ENCODE measurements at regions not wholly inside any gene's neighbourhood (a gene's known extent, or its start where the extent isn't known, plus 50 kb on each side); places are given as distances from the start of the nearest gene placed in this dataset.

DNA sequence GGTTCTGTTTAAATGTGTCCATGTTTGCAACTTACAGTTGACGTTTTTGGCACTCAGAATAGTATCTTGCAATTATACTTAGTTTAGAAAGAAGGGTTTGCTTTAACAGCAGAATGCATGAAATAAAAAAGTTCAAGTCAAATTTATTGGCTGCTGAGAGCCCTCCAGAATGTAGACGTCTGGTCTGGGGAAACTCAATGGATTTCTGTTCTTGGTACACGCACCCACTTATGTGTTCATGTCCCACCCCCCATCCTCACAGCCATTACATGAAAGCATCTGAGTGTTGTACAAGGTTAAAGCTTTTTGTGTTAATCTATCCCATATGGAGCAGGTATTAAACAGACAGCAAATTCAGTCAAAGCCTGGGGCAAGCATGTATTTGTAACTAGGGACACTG lies 219.5 kb downstream of the SOX11 start:
- TF ChIP-seq, protein P1, sequence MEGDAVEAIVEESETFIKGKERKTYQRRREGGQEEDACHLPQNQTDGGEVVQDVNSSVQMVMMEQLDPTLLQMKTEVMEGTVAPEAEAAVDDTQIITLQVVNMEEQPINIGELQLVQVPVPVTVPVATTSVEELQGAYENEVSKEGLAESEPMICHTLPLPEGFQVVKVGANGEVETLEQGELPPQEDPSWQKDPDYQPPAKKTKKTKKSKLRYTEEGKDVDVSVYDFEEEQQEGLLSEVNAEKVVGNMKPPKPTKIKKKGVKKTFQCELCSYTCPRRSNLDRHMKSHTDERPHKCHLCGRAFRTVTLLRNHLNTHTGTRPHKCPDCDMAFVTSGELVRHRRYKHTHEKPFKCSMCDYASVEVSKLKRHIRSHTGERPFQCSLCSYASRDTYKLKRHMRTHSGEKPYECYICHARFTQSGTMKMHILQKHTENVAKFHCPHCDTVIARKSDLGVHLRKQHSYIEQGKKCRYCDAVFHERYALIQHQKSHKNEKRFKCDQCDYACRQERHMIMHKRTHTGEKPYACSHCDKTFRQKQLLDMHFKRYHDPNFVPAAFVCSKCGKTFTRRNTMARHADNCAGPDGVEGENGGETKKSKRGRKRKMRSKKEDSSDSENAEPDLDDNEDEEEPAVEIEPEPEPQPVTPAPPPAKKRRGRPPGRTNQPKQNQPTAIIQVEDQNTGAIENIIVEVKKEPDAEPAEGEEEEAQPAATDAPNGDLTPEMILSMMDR (conservative IDR thresholded peaks at IDR 0.05; ENCODE audit: low read length) = no peak
- no peak for TF ChIP-seq EZH2phosphoT487 (IDR thresholded peaks at IDR 0.05; ENCODE audit: borderline replicate concordance)
- Histone ChIP-seq H3K79me2 (ENCODE audit: insufficient read depth, low read length) (no peaks in the 10 kb centered on the region), H3K4me2 (ENCODE audit: low read depth, low read length, poor library complexity, severe bottlenecking) (no peak overlapping the region), H3K4me1 (ENCODE audit: insufficient read depth, low read length, poor library complexity, severe bottlenecking) (no peaks in the 10 kb centered on the region), H3K27me3 (ENCODE audit: insufficient read depth, low read length, poor library complexity, severe bottlenecking) (no peaks in the 10 kb centered on the region), H3F3A (ENCODE audit: low read depth) (no peaks in the 10 kb centered on the region), H3K36me3 (ENCODE audit: insufficient read depth, low read length) (no peaks in the 10 kb centered on the region), H3K9me3 (ENCODE audit: insufficient read depth, low read depth, low read length) (no peaks in the 10 kb centered on the region), H3K4me3 (ENCODE audit: low read length, poor library complexity, severe bottlenecking) (no peak overlapping the region), H3K9ac (ENCODE audit: low read depth, low read length, poor library complexity, severe bottlenecking) (no peak overlapping the region), H2AFZ (ENCODE audit: low read length) (no peak overlapping the region), H3K9me2 (replicated peaks; ENCODE audit: low read depth, low read length) (no peaks in the 10 kb centered on the region), H4K20me1 (ENCODE audit: insufficient read depth, low read length, poor library complexity, severe bottlenecking) (no peaks in the 10 kb centered on the region)

DNA sequence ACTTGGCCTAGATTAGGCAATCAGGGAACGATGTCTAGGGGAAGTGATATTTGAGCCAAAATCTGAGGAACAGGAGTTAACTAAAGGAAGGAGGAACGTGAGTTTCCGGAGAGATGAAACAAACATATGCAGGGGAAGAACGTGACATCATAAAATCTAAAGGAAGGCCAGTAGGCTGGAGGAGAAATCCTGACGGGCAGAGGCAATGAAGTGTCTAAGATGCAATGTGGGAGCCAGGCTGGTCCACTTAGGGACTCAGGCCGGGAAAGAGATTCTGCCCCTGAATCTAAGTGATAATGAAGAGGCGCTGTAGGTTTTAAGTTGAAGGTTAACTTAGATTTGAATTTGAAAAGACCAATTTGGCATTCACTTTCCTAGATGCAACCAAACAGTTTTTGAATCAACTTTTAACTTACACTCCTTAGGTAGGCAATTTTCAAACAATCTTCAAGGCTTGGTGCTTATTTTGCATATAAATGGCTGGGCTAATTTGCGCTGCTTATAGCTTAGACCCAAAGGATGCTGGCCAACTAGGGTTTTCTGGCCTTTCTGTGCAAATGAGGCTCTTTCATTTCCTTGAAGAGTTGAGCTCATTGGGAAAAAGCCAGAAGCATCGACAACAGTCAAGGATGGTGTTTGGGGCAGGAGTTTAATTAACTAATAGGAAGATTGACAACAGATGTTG lies 221.7 kb downstream of the SOX11 start:
- no peaks in the 10 kb centered on the region for H3K9me2 ChIP-seq (replicated peaks; ENCODE audit: low read depth, low read length)
- no peaks in the 10 kb centered on the region for H3K4me1 ChIP-seq (ENCODE audit: insufficient read depth, low read length, poor library complexity, severe bottlenecking)
- TF ChIP-seq EZH2phosphoT487 (IDR thresholded peaks at IDR 0.05; ENCODE audit: borderline replicate concordance) = no peak
- TF ChIP-seq, protein P1 (conservative IDR thresholded peaks at IDR 0.05; ENCODE audit: low read length) = no peak
- H4K20me1 ChIP-seq (ENCODE audit: insufficient read depth, low read length, poor library complexity, severe bottlenecking) = no peaks in the 10 kb centered on the region
- no peaks in the 10 kb centered on the region for H3K9me3 ChIP-seq (ENCODE audit: insufficient read depth, low read depth, low read length)
- no peak overlapping the region for H2AFZ ChIP-seq (ENCODE audit: low read length)
- H3K4me3 ChIP-seq (ENCODE audit: low read length, poor library complexity, severe bottlenecking) = no peak overlapping the region
- no peak overlapping the region for H3K4me2 ChIP-seq (ENCODE audit: low read depth, low read length, poor library complexity, severe bottlenecking)
- no peak overlapping the region for H3K9ac ChIP-seq (ENCODE audit: low read depth, low read length, poor library complexity, severe bottlenecking)
- H3K36me3 ChIP-seq (ENCODE audit: insufficient read depth, low read length) = no peaks in the 10 kb centered on the region
- H3F3A ChIP-seq (ENCODE audit: low read depth) = no peaks in the 10 kb centered on the region
- no peaks in the 10 kb centered on the region for H3K27me3 ChIP-seq (ENCODE audit: insufficient read depth, low read length, poor library complexity, severe bottlenecking)
- no peaks in the 10 kb centered on the region for H3K79me2 ChIP-seq (ENCODE audit: insufficient read depth, low read length)

DNA sequence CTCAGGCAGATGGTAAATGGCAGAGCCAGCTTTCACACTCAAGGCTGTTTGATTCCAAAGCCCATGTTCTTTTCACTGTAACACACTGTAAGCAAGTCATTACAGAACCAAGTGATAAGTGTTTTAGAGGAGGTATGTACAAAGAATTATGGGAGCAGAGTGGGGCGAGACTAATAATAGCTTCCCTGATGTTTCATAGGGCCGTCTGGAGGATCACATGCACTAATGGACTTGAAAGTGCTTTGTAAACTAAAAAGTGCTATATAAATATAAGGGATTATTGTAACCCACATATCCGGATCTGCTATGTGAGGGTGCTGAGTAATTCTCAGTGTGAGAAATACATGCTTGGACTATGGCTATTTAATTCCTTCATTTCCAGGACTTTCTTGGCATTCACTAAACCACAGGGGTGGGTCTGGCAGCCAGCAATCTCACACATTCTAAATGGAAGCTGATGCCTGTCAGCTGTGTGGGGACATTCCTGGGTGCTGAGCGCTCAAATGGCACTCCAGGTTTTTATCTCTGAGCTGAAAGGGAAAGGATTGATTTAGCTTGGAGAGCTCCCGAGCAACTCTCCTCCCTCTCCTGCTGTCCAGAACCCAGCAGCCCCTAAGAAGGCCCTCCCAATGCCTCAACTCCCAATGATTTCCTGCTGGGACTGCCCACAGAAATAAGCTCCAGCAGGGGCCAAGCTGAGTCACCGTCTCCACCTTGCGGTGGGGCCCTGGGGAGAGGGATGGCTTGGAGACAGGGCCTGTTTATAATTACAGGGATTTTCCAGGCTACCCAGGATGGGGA lies 222.8 kb downstream of the SOX11 start:
- Histone ChIP-seq H3K9me3 (ENCODE audit: insufficient read depth, low read depth, low read length) (no peaks in the 10 kb centered on the region), H3K27me3 (ENCODE audit: insufficient read depth, low read length, poor library complexity, severe bottlenecking) (no peaks in the 10 kb centered on the region), H3K36me3 (ENCODE audit: insufficient read depth, low read length) (no peaks in the 10 kb centered on the region), H3K4me3 (ENCODE audit: low read length, poor library complexity, severe bottlenecking) (no peak overlapping the region), H3K9ac (ENCODE audit: low read depth, low read length, poor library complexity, severe bottlenecking) (no peak overlapping the region), H3K79me2 (ENCODE audit: insufficient read depth, low read length) (no peaks in the 10 kb centered on the region), H2AFZ (ENCODE audit: low read length) (no peak overlapping the region), H3F3A (ENCODE audit: low read depth) (no peaks in the 10 kb centered on the region), H3K9me2 (replicated peaks; ENCODE audit: low read depth, low read length) (no peaks in the 10 kb centered on the region), H3K4me1 (ENCODE audit: insufficient read depth, low read length, poor library complexity, severe bottlenecking) (no peaks in the 10 kb centered on the region), H4K20me1 (ENCODE audit: insufficient read depth, low read length, poor library complexity, severe bottlenecking) (no peaks in the 10 kb centered on the region), H3K4me2 (ENCODE audit: low read depth, low read length, poor library complexity, severe bottlenecking) (no peak overlapping the region)
- TF ChIP-seq EZH2phosphoT487 (IDR thresholded peaks at IDR 0.05; ENCODE audit: borderline replicate concordance) = no peak
- TF ChIP-seq, protein P1 (conservative IDR thresholded peaks at IDR 0.05; ENCODE audit: low read length) = no peak

Data from Loucy (cell line).